Endothelial cell of umbilical vein (primary cell): ENCODE measurements at regions not wholly inside any gene's neighbourhood (a gene's known extent, or its start where the extent isn't known, plus 50 kb on each side); places are given as distances from the start of the nearest gene placed in this dataset.

Experiments
- BruUV-seq: library from RNA; stranded (reverse); fragments of 400-500 nt; replicated peaks from 2 replicates; lab custom pipeline; 2021; lab: Mats Ljungman, UMichigan
- CTCF ChIA-PET: fragments of 300-600, 350-600 bp; sonication (Branson Sonifier 250); formaldehyde crosslinking; loops from one replicate; lab custom pipeline; 2021; ENCODE audit warnings: antibody characterized with exemption, inconsistent platforms; lab: Charles Lee
- POLR2A ChIA-PET: fragments of 300-600, 350-600 bp; sonication (Branson Sonifier 250); formaldehyde crosslinking; loops from one replicate; lab custom pipeline; 2021; ENCODE audit warnings: antibody characterized with exemption, inconsistent platforms; lab: Charles Lee
- DNase-seq: peaks from one replicate; pipeline ENCODE4 v3.0.0-alpha.2; 2011; ENCODE audit warnings: low read depth, low spot score
- FAIRE-seq: peaks from 2 replicates; lab custom pipeline; 2011; peaks lifted over from hg19 to GRCh38; lab: Jason Lieb, UNC
- H2AFZ ChIP-seq: 2 replicates; pipeline ENCODE4 v1.6.0; 2012; ENCODE audit warnings: low read depth, low read length, control low read depth, inconsistent platforms
- H3K27ac ChIP-seq: 2 replicates; pipeline ENCODE4 v1.5.1; 2011; ENCODE audit warnings: low read depth, mild to moderate bottlenecking, control low read depth, low read length, moderate library complexity; ENCODE audit not compliant: insufficient read depth
- H3K27me3 ChIP-seq, 2 experiments: 2 replicates each; pipeline versions ENCODE4 v1.6.0 to v1.6.1; 2011; ENCODE audit warnings: low read length in 2 of 2, mixed read lengths in 1 of 2; ENCODE audit not compliant: control insufficient read depth in 2 of 2, insufficient read depth in 2 of 2
- H3K36me3 ChIP-seq, 2 experiments: 2 replicates in 1 of 2; 3 replicates in 1 of 2; pipeline ENCODE4 v1.5.1; 2011; ENCODE audit warnings: low read length in 2 of 2, mild to moderate bottlenecking in 1 of 2, moderate library complexity in 1 of 2; ENCODE audit not compliant: control insufficient read depth in 2 of 2, insufficient read depth in 2 of 2; ENCODE audit errors: extremely low read depth in 1 of 2
- H3K4me1 ChIP-seq: 3 replicates; pipeline ENCODE4 v1.5.1; 2011; ENCODE audit warnings: mild to moderate bottlenecking, low read length; ENCODE audit not compliant: control insufficient read depth, insufficient read depth; ENCODE audit errors: extremely low read depth
- H3K4me2 ChIP-seq: 2 replicates; pipeline ENCODE4 v1.6.1; 2011; ENCODE audit warnings: low read length, control low read depth, mixed read lengths; ENCODE audit not compliant: insufficient read depth
- H3K4me3 ChIP-seq, 3 experiments: fragments of 200-600 bp in 1 of 3; sonication (generic), shearing (Covaris generic) in 1 of 3; replicated peaks in 1 of 3; 2 replicates each; pipeline ENCODE4 v1.5.1; 2011 to 2016; ENCODE audit warnings: control low read depth in 3 of 3, low read length in 3 of 3, mild to moderate bottlenecking in 2 of 3, inconsistent platforms in 1 of 3, low read depth in 1 of 3, moderate library complexity in 1 of 3; ENCODE audit not compliant: insufficient read depth in 1 of 3
- H3K79me2 ChIP-seq: 2 replicates; pipeline ENCODE4 v1.6.0; 2012; ENCODE audit warnings: low read length, inconsistent platforms; ENCODE audit not compliant: control insufficient read depth, insufficient read depth
- H3K9ac ChIP-seq: replicated peaks from 2 replicates; pipeline ENCODE3; 2011; ENCODE audit warnings: low read length, control low read depth; ENCODE audit not compliant: insufficient read depth; ENCODE audit errors: extremely low read depth
- H3K9me1 ChIP-seq: replicated peaks from 3 replicates; pipeline ENCODE4 v1.6.0; 2011; ENCODE audit warnings: mild to moderate bottlenecking, low read length; ENCODE audit not compliant: control insufficient read depth, insufficient read depth; ENCODE audit errors: extremely low read depth
- H3K9me3 ChIP-seq: replicated peaks from 2 replicates; pipeline ENCODE4 v1.5.1; 2012; ENCODE audit warnings: low read length, inconsistent platforms; ENCODE audit not compliant: control insufficient read depth, insufficient read depth
- H4K20me1 ChIP-seq: replicated peaks from 2 replicates; pipeline ENCODE3; 2011; ENCODE audit warnings: mild to moderate bottlenecking, low read length; ENCODE audit not compliant: control insufficient read depth, insufficient read depth; ENCODE audit errors: extremely low read depth
- EZH2 ChIP-seq: IDR thresholded peaks from 2 replicates; pipeline ENCODE4 v1.6.1; 2012; ENCODE audit warnings: borderline replicate concordance, low read depth, mild to moderate bottlenecking, moderate library complexity, low read length, inconsistent platforms; ENCODE audit not compliant: severe bottlenecking
- FOS ChIP-seq: IDR thresholded peaks from 2 replicates; pipeline ENCODE4 v1.6.1; 2011; ENCODE audit warnings: mild to moderate bottlenecking, low read length, moderate library complexity, borderline replicate concordance; ENCODE audit not compliant: insufficient read depth
- GATA2 ChIP-seq: IDR thresholded peaks from 2 replicates; pipeline ENCODE4 v1.7.0; 2011; ENCODE audit warnings: low read depth, mild to moderate bottlenecking, moderate library complexity, mixed read lengths, low read length; ENCODE audit not compliant: insufficient read length, insufficient read depth
- JUN ChIP-seq: IDR thresholded peaks from 2 replicates; pipeline ENCODE4 v1.6.1; 2011; ENCODE audit warnings: borderline replicate concordance, low read depth; ENCODE audit not compliant: insufficient read length, insufficient read depth
- MYC ChIP-seq: IDR thresholded peaks from one replicate; pipeline ENCODE4 v1.6.1; 2011; ENCODE audit warnings: mild to moderate bottlenecking, low read depth, low read length
- POLR2A ChIP-seq: IDR thresholded peaks from 2 replicates; pipeline ENCODE4 v1.6.1; 2012; ENCODE audit warnings: low read depth, mild to moderate bottlenecking, control low read depth, low read length
- POLR2AphosphoS5 ChIP-seq: IDR thresholded peaks from 2 replicates; pipeline ENCODE4 v1.6.1; 2012; ENCODE audit warnings: low read depth, mild to moderate bottlenecking, control low read depth, low read length, moderate library complexity; ENCODE audit not compliant: insufficient read depth
- dilution Hi-C: fragments of 300-500 bp; cut with MboI; formaldehyde crosslinking; loops from one replicate; pipeline ENCODE4 v1.15.0; 2019; ENCODE audit warnings: low sequenced_read_pairs; ENCODE audit not compliant: extremely low pct_ligation_motif_present
- intact Hi-C: fragments of 100-400 bp; cut with micrococcal nuclease; formaldehyde crosslinking; loops from one replicate; pipeline ENCODE4 v1.10.0; 2022
- TF ChIP-seq, protein P1 (sequence below): IDR thresholded peaks from 2 replicates; pipeline ENCODE4 v1.6.1; 2011; ENCODE audit not compliant: insufficient read depth, insufficient read length
- TF ChIP-seq, protein P2 (sequence below), 2 donors: IDR thresholded peaks; 1 replicate in 1 of 2; 2 replicates in 1 of 2; pipeline ENCODE4 v1.5.1; 2011; ENCODE audit warnings: low read length in 2 of 2, mild to moderate bottlenecking in 2 of 2, moderate library complexity in 2 of 2, control low read depth in 1 of 2, inconsistent platforms in 1 of 2, low read depth in 1 of 2; ENCODE audit not compliant: insufficient read depth in 1 of 2; ENCODE audit errors: extremely low read depth in 1 of 2

DNA sequence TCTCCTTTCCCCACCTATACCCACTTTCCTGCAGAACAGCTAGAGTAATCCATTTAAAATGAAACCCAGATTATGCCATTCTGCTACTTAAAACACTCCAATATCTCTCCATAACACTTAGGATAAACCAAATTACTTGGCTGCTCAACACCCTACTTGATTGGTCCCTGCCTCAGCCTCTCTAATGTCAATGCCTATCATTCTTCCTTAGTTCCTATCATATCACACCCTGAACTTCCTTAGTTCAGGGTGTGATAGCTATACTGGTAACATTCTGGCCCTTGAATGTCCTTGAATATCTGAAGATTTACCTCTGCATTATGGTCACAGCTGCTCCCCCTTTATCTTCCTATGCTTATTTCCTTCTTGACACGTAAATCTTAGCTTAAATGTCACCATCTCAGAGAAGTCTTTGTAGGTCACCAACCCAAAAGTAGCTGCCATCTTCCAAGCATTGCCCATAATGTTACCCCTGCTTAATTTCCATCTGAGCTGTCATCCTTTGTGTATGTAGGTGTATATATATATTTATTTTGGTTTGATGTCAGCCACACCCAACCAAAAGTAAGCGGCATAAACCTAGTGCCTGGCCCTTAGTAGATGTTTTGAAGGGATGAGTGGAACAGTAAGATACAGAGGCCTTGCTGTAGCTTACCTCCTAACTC, 379.8 kb downstream of the PTPRC start:
- TF ChIP-seq POLR2A (no peak), EZH2 (no peak), JUN (no peak), FOS (no peak), POLR2AphosphoS5 (no peak), MYC (no peak), GATA2 (no peak)
- TF ChIP-seq, protein P1, sequence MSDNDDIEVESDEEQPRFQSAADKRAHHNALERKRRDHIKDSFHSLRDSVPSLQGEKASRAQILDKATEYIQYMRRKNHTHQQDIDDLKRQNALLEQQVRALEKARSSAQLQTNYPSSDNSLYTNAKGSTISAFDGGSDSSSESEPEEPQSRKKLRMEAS = no peak
- TF ChIP-seq, protein P2, sequence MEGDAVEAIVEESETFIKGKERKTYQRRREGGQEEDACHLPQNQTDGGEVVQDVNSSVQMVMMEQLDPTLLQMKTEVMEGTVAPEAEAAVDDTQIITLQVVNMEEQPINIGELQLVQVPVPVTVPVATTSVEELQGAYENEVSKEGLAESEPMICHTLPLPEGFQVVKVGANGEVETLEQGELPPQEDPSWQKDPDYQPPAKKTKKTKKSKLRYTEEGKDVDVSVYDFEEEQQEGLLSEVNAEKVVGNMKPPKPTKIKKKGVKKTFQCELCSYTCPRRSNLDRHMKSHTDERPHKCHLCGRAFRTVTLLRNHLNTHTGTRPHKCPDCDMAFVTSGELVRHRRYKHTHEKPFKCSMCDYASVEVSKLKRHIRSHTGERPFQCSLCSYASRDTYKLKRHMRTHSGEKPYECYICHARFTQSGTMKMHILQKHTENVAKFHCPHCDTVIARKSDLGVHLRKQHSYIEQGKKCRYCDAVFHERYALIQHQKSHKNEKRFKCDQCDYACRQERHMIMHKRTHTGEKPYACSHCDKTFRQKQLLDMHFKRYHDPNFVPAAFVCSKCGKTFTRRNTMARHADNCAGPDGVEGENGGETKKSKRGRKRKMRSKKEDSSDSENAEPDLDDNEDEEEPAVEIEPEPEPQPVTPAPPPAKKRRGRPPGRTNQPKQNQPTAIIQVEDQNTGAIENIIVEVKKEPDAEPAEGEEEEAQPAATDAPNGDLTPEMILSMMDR (IDR thresholded peaks at IDR 0.05; ENCODE audit: extremely low read depth in 1 of 2, insufficient read depth in 1 of 2, low read depth in 1 of 2, low read length in 2 of 2) = no peak
- H3K27ac ChIP-seq = no peak overlapping the region
- intact Hi-C loops = no loop called here
- H3K4me3 ChIP-seq = no peak overlapping the region
- POLR2A ChIA-PET = no interaction called here
- H2AFZ ChIP-seq = no peak overlapping the region
- no peaks in the 10 kb centered on the region for H3K9me1 ChIP-seq
- no peaks in the 10 kb centered on the region for H3K4me1 ChIP-seq
- dilution Hi-C loops = no loop called here
- H3K4me2 ChIP-seq = no peak overlapping the region
- DNase-seq (no peak), FAIRE-seq (no peak)
- H4K20me1 ChIP-seq = no peaks in the 10 kb centered on the region
- H3K79me2 ChIP-seq = no peaks in the 10 kb centered on the region
- H3K9me3 ChIP-seq = no peaks in the 10 kb centered on the region
- CTCF ChIA-PET = interaction anchor here (2.6 kb wide), 1 partner anchor 19 kb away, joined by 7 read pairs; no protein-coding TSS in a partner anchor
- no peaks in the 10 kb centered on the region for H3K27me3 ChIP-seq
- no TSS peak for BruUV-seq
- H3K9ac ChIP-seq = no peak overlapping the region
- no peaks in the 10 kb centered on the region for H3K36me3 ChIP-seq
